Neural progenitor cell (in vitro differentiated cells): ENCODE measurements at regions not wholly inside any gene's neighbourhood (a gene's known extent, or its start where the extent isn't known, plus 50 kb on each side); places are given as distances from the start of the nearest gene placed in this dataset.

ENCODE experiments used
- CTCF ChIP-seq: fragments of 200-600 bp; sonication (generic); IDR thresholded peaks from 2 replicates; pipeline ENCODE4 v1.5.1; 2017; ENCODE audit warnings: antibody characterized with exemption, mild to moderate bottlenecking
- EZH2phosphoT487 ChIP-seq: fragments of 200-600 bp; sonication (generic); IDR thresholded peaks from 2 replicates; pipeline ENCODE4 v1.6.1; 2017; ENCODE audit warnings: antibody characterized with exemption

- TF ChIP-seq EZH2phosphoT487 (no peak), CTCF (no peak)
These were observed 278.3 kb downstream of the SPRY1 start for GRCh38 chr4:123674762-123675465.
